ENCODE measurements at regions not wholly inside any gene's neighbourhood (a gene's known extent, or its start where the extent isn't known, plus 50 kb on each side); places are given as distances from the start of the nearest gene placed in this dataset.

GRCh38 chr5:103357636-103358035 is 99.1 kb downstream of the MACIR start:
- no peak for TF ChIP-seq CTCF (IDR thresholded peaks at IDR 0.05)
- Histone ChIP-seq H3K36me3 (ENCODE audit: control insufficient read depth, insufficient read depth, low read length) (no peaks in the 10 kb centered on the region), H3K27ac (ENCODE audit: low read length) (no peak overlapping the region), H3K4me3 (ENCODE audit: low read length) (no peak overlapping the region), H3K27me3 (ENCODE audit: control insufficient read depth, insufficient read depth, low read length) (no peaks in the 10 kb centered on the region), H3K4me1 (ENCODE audit: control insufficient read depth, insufficient read depth, low read length) (no peaks in the 10 kb centered on the region), H3K9me3 (ENCODE audit: control insufficient read depth, insufficient read depth, low read length) (no peaks in the 10 kb centered on the region)
- Mint-ChIP-seq H3K4me3 (no peak overlapping the region), H3K9me3 (no peaks in the 10 kb centered on the region), H3K27me3 (ENCODE audit: low read depth in 2 of 2) (no peaks in the 10 kb centered on the region), H3K4me1 (no peaks in the 10 kb centered on the region), H3K27ac (no peak overlapping the region), H3K36me3 (no peaks in the 10 kb centered on the region)
- ATAC-seq: no peak
- intact Hi-C loops (cut with micrococcal nuclease): no loop called here
- DNase-seq: no peak
- 78% methylated on average over 1 of the region's 3 CpGs for WGBS (ENCODE audit: insufficient coverage)

- no peak for TF ChIP-seq CTCF (IDR thresholded peaks at IDR 0.05)
- intact Hi-C loops (cut with micrococcal nuclease): no loop called here
- no peaks in the 10 kb centered on the region for H3K4me1 Mint-ChIP-seq
- DNase-seq: no peak
- H3K4me3 ChIP-seq (ENCODE audit: low read length): no peak overlapping the region
- no peak for ATAC-seq
- H3K27ac ChIP-seq (ENCODE audit: low read length): no peak overlapping the region
- H3K4me3 Mint-ChIP-seq: no peak overlapping the region
- no peaks in the 10 kb centered on the region for H3K4me1 ChIP-seq (ENCODE audit: control insufficient read depth, insufficient read depth, low read length)
- no peaks in the 10 kb centered on the region for H3K27me3 ChIP-seq (ENCODE audit: control insufficient read depth, insufficient read depth, low read length)
- H3K36me3 Mint-ChIP-seq: no peaks in the 10 kb centered on the region
- no peak overlapping the region for H3K27ac Mint-ChIP-seq
- no CpG with 5 or more reads among the region's 3 CpGs for whole genome bisulfite sequencing (ENCODE audit: insufficient coverage)
- no peaks in the 10 kb centered on the region for H3K9me3 ChIP-seq (ENCODE audit: control insufficient read depth, insufficient read depth, low read length)
- H3K9me3 Mint-ChIP-seq: no peaks in the 10 kb centered on the region
- no peaks in the 10 kb centered on the region for H3K36me3 ChIP-seq (ENCODE audit: control insufficient read depth, insufficient read depth, low read length)
- no peaks in the 10 kb centered on the region for H3K27me3 Mint-ChIP-seq (ENCODE audit: low read depth in 2 of 2)
Observed at GRCh38 chr5:103356350-103357091, 98.0 kb downstream of the MACIR start.

GRCh38 chr5:103355579-103355978 is 97.0 kb downstream of the MACIR start:
- H3K4me3 ChIP-seq (ENCODE audit: low read length): no peak overlapping the region
- Mint-ChIP-seq H3K36me3 (no peaks in the 10 kb centered on the region), H3K4me1 (no peaks in the 10 kb centered on the region), H3K27ac (no peak overlapping the region), H3K4me3 (no peak overlapping the region), H3K9me3 (no peaks in the 10 kb centered on the region), H3K27me3 (ENCODE audit: low read depth in 2 of 2) (no peaks in the 10 kb centered on the region)
- 76% methylated on average over 1 of the region's 2 CpGs for WGBS (ENCODE audit: insufficient coverage)
- no peaks in the 10 kb centered on the region for H3K36me3 ChIP-seq (ENCODE audit: control insufficient read depth, insufficient read depth, low read length)
- no peaks in the 10 kb centered on the region for H3K9me3 ChIP-seq (ENCODE audit: control insufficient read depth, insufficient read depth, low read length)
- H3K27ac ChIP-seq (ENCODE audit: low read length): no peak overlapping the region
- DNase-seq: no peak
- H3K27me3 ChIP-seq (ENCODE audit: control insufficient read depth, insufficient read depth, low read length): peaks cover 2% of the 10 kb centered on the region
- no peak for ATAC-seq
- no peak for TF ChIP-seq CTCF (IDR thresholded peaks at IDR 0.05)
- H3K4me1 ChIP-seq (ENCODE audit: control insufficient read depth, insufficient read depth, low read length): no peaks in the 10 kb centered on the region
- intact Hi-C loops (cut with micrococcal nuclease): no loop called here

- DNase-seq (no peak), ATAC-seq (no peak)
- no peaks in the 10 kb centered on the region for H3K9me3 ChIP-seq (ENCODE audit: control insufficient read depth, insufficient read depth, low read length)
- WGBS (ENCODE audit: insufficient coverage): 92% methylated on average over 4 of the region's 4 CpGs
- H3K4me1 ChIP-seq (ENCODE audit: control insufficient read depth, insufficient read depth, low read length): no peaks in the 10 kb centered on the region
- peaks cover 2% of the 10 kb centered on the region for H3K27me3 ChIP-seq (ENCODE audit: control insufficient read depth, insufficient read depth, low read length)
- Mint-ChIP-seq H3K4me1 (no peaks in the 10 kb centered on the region), H3K27me3 (ENCODE audit: low read depth in 2 of 2) (peaks cover 0 to 4% of the 10 kb centered on the region in 2 donors), H3K9me3 (no peaks in the 10 kb centered on the region), H3K27ac (no peak overlapping the region), H3K4me3 (no peak overlapping the region), H3K36me3 (no peaks in the 10 kb centered on the region)
- intact Hi-C loops (cut with micrococcal nuclease): no loop called here
- H3K4me3 ChIP-seq (ENCODE audit: low read length): no peak overlapping the region
- H3K36me3 ChIP-seq (ENCODE audit: control insufficient read depth, insufficient read depth, low read length): no peaks in the 10 kb centered on the region
- no peak for TF ChIP-seq CTCF (IDR thresholded peaks at IDR 0.05)
- H3K27ac ChIP-seq (ENCODE audit: low read length): no peak overlapping the region
Observed at GRCh38 chr5:103354446-103354845, 95.9 kb downstream of the MACIR start.

Data from natural killer cell (primary cell).